NCI-H187 (cell line): ENCODE measurements at regions not wholly inside any gene's neighbourhood (a gene's known extent, or its start where the extent isn't known, plus 50 kb on each side); places are given as distances from the start of the nearest gene placed in this dataset.

ENCODE experiments used
- DNase-seq, 2 experiments: peaks; one replicate each; lab custom pipeline; 2025; lab: John Stamatoyannopoulos, UW

GRCh38 chr2:120785228-120785966 lies 49.7 kb downstream of the GLI2 start:
- no peak for DNase-seq

- no peak for DNase-seq
Observed at GRCh38 chr2:120786038-120786960, 50.6 kb downstream of the GLI2 start.

GRCh38 chr2:120787111-120787821 lies 51.6 kb downstream of the GLI2 start:
- no peak for DNase-seq

GRCh38 chr2:120787822-120788700 lies 52.4 kb downstream of the GLI2 start:
- no peak for DNase-seq

- DNase-seq = no peak
Observed at GRCh38 chr2:120791243-120791961, 55.7 kb downstream of the GLI2 start.

- no peak for DNase-seq
Observed at GRCh38 chr2:120791962-120792297, 56.3 kb downstream of the GLI2 start.

GRCh38 chr2:120793682-120794403 lies 58.2 kb downstream of the GLI2 start:
- DNase-seq = no peak

GRCh38 chr2:120794716-120795115 lies 59.0 kb downstream of the GLI2 start:
- no peak for DNase-seq

GRCh38 chr2:120796094-120796493 lies 60.4 kb downstream of the GLI2 start:
- DNase-seq = no peak

- no peak for DNase-seq
Observed at GRCh38 chr2:120797421-120798221, 62.0 kb downstream of the GLI2 start.

- no peak for DNase-seq
Observed at GRCh38 chr2:120798567-120799247, 63.0 kb downstream of the GLI2 start.

- DNase-seq = no peak
Observed at GRCh38 chr2:120802158-120802557, 66.5 kb downstream of the GLI2 start.

GRCh38 chr2:120802867-120803484 lies 67.3 kb downstream of the GLI2 start:
- DNase-seq = peak in 1 of 2 experiments; percentile 5

GRCh38 chr2:120803764-120804335 lies 68.2 kb downstream of the GLI2 start:
- no peak for DNase-seq

GRCh38 chr2:120804459-120804858 lies 68.8 kb downstream of the GLI2 start:
- DNase-seq = peak; percentile 35 to 51

GRCh38 chr2:120805011-120805410 lies 69.3 kb downstream of the GLI2 start:
- DNase-seq = no peak

GRCh38 chr2:120805602-120806001 lies 69.9 kb downstream of the GLI2 start:
- no peak for DNase-seq

GRCh38 chr2:120807751-120808150 lies 72.1 kb downstream of the GLI2 start:
- DNase-seq = no peak
